ENCODE measurements at regions not wholly inside any gene's neighbourhood (a gene's known extent, or its start where the extent isn't known, plus 50 kb on each side); places are given as distances from the start of the nearest gene placed in this dataset.

DNA sequence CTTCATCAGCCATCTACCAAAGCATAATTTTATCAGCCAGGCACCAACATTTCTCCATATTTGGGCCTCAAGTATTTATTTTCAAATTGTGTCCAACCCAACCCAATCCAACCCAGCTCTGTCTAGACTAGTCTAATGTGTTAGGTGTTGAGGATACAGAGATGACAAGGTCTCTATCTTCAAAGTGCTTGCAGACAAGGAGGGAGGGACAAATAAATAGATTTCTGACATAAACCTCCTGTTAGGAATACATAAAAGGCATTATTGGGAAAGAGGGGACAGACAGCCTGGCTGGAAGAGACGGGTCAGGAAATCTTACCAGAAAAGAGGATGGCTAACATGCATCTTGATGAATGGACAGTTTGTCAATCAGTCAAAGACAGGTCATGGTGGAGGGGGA lies 115.4 kb upstream of the RPS6KA3 start (continued):
- TF ChIP-seq, protein P1, sequence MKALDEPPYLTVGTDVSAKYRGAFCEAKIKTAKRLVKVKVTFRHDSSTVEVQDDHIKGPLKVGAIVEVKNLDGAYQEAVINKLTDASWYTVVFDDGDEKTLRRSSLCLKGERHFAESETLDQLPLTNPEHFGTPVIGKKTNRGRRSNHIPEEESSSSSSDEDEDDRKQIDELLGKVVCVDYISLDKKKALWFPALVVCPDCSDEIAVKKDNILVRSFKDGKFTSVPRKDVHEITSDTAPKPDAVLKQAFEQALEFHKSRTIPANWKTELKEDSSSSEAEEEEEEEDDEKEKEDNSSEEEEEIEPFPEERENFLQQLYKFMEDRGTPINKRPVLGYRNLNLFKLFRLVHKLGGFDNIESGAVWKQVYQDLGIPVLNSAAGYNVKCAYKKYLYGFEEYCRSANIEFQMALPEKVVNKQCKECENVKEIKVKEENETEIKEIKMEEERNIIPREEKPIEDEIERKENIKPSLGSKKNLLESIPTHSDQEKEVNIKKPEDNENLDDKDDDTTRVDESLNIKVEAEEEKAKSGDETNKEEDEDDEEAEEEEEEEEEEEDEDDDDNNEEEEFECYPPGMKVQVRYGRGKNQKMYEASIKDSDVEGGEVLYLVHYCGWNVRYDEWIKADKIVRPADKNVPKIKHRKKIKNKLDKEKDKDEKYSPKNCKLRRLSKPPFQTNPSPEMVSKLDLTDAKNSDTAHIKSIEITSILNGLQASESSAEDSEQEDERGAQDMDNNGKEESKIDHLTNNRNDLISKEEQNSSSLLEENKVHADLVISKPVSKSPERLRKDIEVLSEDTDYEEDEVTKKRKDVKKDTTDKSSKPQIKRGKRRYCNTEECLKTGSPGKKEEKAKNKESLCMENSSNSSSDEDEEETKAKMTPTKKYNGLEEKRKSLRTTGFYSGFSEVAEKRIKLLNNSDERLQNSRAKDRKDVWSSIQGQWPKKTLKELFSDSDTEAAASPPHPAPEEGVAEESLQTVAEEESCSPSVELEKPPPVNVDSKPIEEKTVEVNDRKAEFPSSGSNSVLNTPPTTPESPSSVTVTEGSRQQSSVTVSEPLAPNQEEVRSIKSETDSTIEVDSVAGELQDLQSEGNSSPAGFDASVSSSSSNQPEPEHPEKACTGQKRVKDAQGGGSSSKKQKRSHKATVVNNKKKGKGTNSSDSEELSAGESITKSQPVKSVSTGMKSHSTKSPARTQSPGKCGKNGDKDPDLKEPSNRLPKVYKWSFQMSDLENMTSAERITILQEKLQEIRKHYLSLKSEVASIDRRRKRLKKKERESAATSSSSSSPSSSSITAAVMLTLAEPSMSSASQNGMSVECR (CRISPR knock-in tag; IDR thresholded peaks at IDR 0.05; ENCODE audit: borderline replicate concordance) = no peak
- TF ChIP-seq, protein P2, sequence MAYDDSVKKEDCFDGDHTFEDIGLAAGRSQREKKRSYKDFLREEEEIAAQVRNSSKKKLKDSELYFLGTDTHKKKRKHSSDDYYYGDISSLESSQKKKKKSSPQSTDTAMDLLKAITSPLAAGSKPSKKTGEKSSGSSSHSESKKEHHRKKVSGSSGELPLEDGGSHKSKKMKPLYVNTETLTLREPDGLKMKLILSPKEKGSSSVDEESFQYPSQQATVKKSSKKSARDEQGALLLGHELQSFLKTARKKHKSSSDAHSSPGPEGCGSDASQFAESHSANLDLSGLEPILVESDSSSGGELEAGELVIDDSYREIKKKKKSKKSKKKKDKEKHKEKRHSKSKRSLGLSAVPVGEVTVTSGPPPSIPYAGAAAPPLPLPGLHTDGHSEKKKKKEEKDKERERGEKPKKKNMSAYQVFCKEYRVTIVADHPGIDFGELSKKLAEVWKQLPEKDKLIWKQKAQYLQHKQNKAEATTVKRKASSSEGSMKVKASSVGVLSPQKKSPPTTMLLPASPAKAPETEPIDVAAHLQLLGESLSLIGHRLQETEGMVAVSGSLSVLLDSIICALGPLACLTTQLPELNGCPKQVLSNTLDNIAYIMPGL (CRISPR knock-in tag; IDR thresholded peaks at IDR 0.05) = no peak
- TF ChIP-seq SOX15 (CRISPR knock-in tag; IDR thresholded peaks at IDR 0.05) = no peak
- TF ChIP-seq, protein P3, sequence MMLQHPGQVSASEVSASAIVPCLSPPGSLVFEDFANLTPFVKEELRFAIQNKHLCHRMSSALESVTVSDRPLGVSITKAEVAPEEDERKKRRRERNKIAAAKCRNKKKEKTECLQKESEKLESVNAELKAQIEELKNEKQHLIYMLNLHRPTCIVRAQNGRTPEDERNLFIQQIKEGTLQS (CRISPR knock-in tag; conservative IDR thresholded peaks at IDR 0.05) = no peak
- no peak for TF ChIP-seq ZNF219 (CRISPR knock-in tag; IDR thresholded peaks at IDR 0.05; ENCODE audit: borderline replicate concordance)
- no peak for TF ChIP-seq NR2C2 (CRISPR knock-in tag; IDR thresholded peaks at IDR 0.05)
- TF ChIP-seq NFYB (CRISPR knock-in tag; conservative IDR thresholded peaks at IDR 0.05; ENCODE audit: low read depth) = no peak
- TF ChIP-seq, protein P4, sequence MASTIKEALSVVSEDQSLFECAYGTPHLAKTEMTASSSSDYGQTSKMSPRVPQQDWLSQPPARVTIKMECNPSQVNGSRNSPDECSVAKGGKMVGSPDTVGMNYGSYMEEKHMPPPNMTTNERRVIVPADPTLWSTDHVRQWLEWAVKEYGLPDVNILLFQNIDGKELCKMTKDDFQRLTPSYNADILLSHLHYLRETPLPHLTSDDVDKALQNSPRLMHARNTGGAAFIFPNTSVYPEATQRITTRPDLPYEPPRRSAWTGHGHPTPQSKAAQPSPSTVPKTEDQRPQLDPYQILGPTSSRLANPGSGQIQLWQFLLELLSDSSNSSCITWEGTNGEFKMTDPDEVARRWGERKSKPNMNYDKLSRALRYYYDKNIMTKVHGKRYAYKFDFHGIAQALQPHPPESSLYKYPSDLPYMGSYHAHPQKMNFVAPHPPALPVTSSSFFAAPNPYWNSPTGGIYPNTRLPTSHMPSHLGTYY (CRISPR knock-in tag; IDR thresholded peaks at IDR 0.05) = no peak
- no peak for TF ChIP-seq HMGA2 (CRISPR knock-in tag; IDR thresholded peaks at IDR 0.05)
- TF ChIP-seq, protein P5, sequence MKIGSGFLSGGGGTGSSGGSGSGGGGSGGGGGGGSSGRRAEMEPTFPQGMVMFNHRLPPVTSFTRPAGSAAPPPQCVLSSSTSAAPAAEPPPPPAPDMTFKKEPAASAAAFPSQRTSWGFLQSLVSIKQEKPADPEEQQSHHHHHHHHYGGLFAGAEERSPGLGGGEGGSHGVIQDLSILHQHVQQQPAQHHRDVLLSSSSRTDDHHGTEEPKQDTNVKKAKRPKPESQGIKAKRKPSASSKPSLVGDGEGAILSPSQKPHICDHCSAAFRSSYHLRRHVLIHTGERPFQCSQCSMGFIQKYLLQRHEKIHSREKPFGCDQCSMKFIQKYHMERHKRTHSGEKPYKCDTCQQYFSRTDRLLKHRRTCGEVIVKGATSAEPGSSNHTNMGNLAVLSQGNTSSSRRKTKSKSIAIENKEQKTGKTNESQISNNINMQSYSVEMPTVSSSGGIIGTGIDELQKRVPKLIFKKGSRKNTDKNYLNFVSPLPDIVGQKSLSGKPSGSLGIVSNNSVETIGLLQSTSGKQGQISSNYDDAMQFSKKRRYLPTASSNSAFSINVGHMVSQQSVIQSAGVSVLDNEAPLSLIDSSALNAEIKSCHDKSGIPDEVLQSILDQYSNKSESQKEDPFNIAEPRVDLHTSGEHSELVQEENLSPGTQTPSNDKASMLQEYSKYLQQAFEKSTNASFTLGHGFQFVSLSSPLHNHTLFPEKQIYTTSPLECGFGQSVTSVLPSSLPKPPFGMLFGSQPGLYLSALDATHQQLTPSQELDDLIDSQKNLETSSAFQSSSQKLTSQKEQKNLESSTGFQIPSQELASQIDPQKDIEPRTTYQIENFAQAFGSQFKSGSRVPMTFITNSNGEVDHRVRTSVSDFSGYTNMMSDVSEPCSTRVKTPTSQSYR (CRISPR knock-in tag; IDR thresholded peaks at IDR 0.05) = no peak
- TF ChIP-seq, protein P6, sequence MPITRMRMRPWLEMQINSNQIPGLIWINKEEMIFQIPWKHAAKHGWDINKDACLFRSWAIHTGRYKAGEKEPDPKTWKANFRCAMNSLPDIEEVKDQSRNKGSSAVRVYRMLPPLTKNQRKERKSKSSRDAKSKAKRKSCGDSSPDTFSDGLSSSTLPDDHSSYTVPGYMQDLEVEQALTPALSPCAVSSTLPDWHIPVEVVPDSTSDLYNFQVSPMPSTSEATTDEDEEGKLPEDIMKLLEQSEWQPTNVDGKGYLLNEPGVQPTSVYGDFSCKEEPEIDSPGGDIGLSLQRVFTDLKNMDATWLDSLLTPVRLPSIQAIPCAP (CRISPR knock-in tag; IDR thresholded peaks at IDR 0.05) = no peak
- no peak for TF ChIP-seq CREB1 (CRISPR knock-in tag; IDR thresholded peaks at IDR 0.05)

DNA sequence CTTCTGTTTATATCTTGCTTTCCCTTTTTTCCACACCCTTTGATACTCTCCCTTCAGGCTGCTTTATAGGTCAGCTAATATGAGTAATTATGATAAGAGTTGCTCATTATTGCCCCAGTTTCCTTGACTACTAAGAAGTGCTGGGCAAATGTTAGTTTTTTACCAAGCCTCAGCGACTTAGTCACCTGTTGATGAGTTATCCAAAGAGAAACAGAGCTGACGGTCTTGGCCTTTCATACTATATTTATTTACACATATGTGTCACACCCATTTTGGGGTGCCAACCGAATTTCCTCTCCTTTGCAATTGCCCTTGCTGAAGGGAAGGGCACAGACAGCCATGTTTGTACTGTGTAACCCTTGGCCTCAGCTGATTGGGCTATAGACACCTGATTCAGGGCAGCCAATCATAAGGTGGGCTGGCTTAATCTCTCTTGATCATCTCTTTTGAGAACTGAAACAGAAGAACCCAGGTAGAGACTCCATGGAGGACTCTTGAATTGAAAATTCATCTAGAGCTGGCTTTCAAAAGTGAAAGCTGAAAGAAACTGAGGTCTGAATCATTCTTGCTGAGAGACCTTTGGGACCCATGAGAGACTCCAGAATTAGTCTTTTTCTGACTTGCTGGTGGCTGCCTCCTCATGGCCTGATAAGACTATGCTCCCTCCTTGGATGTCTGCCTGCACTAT lies 111.7 kb upstream of the RPS6KA3 start:
- CTCF ChIA-PET = no interaction called here
- POLR2A ChIA-PET = no interaction called here
- H3K9me3 Mint-ChIP-seq = no peaks in the 10 kb centered on the region
- no peak for ATAC-seq
- no peak for DNase-seq (ENCODE audit: low spot score)
- H3K27me3 Mint-ChIP-seq (ENCODE audit: low read depth) = no peaks in the 10 kb centered on the region
- no peak overlapping the region for H3K4me3 Mint-ChIP-seq
- H3K36me3 Mint-ChIP-seq = no peaks in the 10 kb centered on the region
- H3K27ac Mint-ChIP-seq = no peak overlapping the region
- no peaks in the 10 kb centered on the region for H3K4me1 Mint-ChIP-seq
- TF ChIP-seq ZNF317 (CRISPR knock-in tag; IDR thresholded peaks at IDR 0.05; ENCODE audit: borderline replicate concordance, low read depth) (no peak), OVOL2 (CRISPR knock-in tag; IDR thresholded peaks at IDR 0.05; ENCODE audit: borderline replicate concordance) (no peak), FOXP1 (CRISPR knock-in tag; IDR thresholded peaks at IDR 0.05; ENCODE audit: borderline replicate concordance) (no peak), SP1 (CRISPR knock-in tag; conservative IDR thresholded peaks at IDR 0.05) (no peak), ZNF671 (CRISPR knock-in tag; IDR thresholded peaks at IDR 0.05) (no peak), PRRX2 (CRISPR knock-in tag; IDR thresholded peaks at IDR 0.05) (no peak), FOXK1 (CRISPR knock-in tag; IDR thresholded peaks at IDR 0.05) (no peak), KAT7 (CRISPR knock-in tag; IDR thresholded peaks at IDR 0.05; ENCODE audit: borderline replicate concordance) (no peak), RELA (CRISPR knock-in tag; IDR thresholded peaks at IDR 0.05; ENCODE audit: borderline replicate concordance) (no peak), TEAD1 (CRISPR knock-in tag; IDR thresholded peaks at IDR 0.05) (no peak), CREB1 (CRISPR knock-in tag; IDR thresholded peaks at IDR 0.05) (no peak), MYBL2 (CRISPR knock-in tag; IDR thresholded peaks at IDR 0.05) (no peak)
- TF ChIP-seq, protein P7, sequence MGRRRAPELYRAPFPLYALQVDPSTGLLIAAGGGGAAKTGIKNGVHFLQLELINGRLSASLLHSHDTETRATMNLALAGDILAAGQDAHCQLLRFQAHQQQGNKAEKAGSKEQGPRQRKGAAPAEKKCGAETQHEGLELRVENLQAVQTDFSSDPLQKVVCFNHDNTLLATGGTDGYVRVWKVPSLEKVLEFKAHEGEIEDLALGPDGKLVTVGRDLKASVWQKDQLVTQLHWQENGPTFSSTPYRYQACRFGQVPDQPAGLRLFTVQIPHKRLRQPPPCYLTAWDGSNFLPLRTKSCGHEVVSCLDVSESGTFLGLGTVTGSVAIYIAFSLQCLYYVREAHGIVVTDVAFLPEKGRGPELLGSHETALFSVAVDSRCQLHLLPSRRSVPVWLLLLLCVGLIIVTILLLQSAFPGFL (CRISPR knock-in tag; IDR thresholded peaks at IDR 0.05; ENCODE audit: borderline replicate concordance) = no peak

Data from WTC11 (cell line).